ENCODE measurements at regions not wholly inside any gene's neighbourhood (a gene's known extent, or its start where the extent isn't known, plus 50 kb on each side); places are given as distances from the start of the nearest gene placed in this dataset.

DNA sequence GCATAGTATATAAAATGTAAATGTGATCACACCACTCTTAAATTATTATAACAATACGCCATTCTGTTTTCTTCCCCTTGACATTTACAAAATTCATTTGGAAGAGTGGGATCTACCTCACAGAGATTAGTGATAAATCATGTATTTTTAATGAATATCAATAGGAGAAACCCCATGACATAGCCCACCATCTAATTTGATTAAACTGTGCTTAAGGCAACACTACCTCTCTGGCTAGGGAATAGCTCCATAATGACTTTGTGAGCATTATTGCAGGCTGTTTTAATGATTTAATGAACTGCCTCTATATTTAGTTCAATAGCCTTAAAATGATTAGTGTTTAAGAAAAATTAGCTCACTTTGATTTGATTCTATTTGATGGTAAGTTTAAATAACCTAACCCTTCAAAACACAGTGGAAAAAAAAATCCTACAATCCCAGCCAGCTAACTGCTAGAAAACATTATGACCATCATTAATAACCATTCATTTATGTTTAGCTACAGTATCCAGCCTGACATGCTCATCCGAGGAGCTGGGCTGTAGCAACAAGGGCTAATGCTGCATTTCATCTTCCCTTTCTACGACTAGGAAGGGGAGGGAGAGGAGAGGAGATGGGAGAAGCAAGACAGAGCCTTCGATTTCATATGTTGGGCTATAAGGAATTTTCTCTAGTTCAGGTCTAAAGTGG, 75.3 kb upstream of the BCL11A start:
- Mint-ChIP-seq H3K4me3 (no peak overlapping the region), H3K27me3 (ENCODE audit: insufficient read depth, low read depth, poor library complexity) (peaks cover 5% of the 10 kb centered on the region), H3K9me3 (no peaks in the 10 kb centered on the region; the same call in 2 of the 3 replicates), H3K36me3 (ENCODE audit: low read depth) (no peaks in the 10 kb centered on the region), H3K27ac (no peak overlapping the region), H3K4me1 (peaks cover 30% of the 10 kb centered on the region)
- H3K79me2 ChIP-seq (replicated peaks; ENCODE audit: insufficient read depth), result no peaks in the 10 kb centered on the region
- H4K20me1 ChIP-seq (replicated peaks; ENCODE audit: insufficient read depth), result no peaks in the 10 kb centered on the region
- no peaks in the 10 kb centered on the region for H3K27me3 ChIP-seq (ENCODE audit: insufficient read depth)
- no peaks in the 10 kb centered on the region for H3K9me2 ChIP-seq (ENCODE audit: insufficient read depth)
- H3F3A ChIP-seq (replicated peaks; ENCODE audit: low read depth), result no peaks in the 10 kb centered on the region
- DNase-seq (ENCODE audit: low spot score) (no peak), ATAC-seq (no peak)
- no peaks in the 10 kb centered on the region for H3K36me3 ChIP-seq (ENCODE audit: insufficient read depth)
- H3K4me3 ChIP-seq, result no peak overlapping the region
- H3K27ac ChIP-seq (ENCODE audit: low read depth), result no peak overlapping the region
- H2AFZ ChIP-seq, result peak overlapping the region; percentile 78; the same call in 1 of the 2 replicates
- H3K4me2 ChIP-seq, result no peak overlapping the region
- TF ChIP-seq JUNB (IDR thresholded peaks at IDR 0.05; ENCODE audit: unreplicated experiment) (no peak), ZNF331 (CRISPR knock-in tag; IDR thresholded peaks at IDR 0.05; ENCODE audit: low read depth) (no peak), EZH2 (IDR thresholded peaks at IDR 0.05; ENCODE audit: low read depth, unreplicated experiment) (no peak), ZNF114 (CRISPR knock-in tag; IDR thresholded peaks at IDR 0.05) (no peak)
- TF ChIP-seq, protein P1, sequence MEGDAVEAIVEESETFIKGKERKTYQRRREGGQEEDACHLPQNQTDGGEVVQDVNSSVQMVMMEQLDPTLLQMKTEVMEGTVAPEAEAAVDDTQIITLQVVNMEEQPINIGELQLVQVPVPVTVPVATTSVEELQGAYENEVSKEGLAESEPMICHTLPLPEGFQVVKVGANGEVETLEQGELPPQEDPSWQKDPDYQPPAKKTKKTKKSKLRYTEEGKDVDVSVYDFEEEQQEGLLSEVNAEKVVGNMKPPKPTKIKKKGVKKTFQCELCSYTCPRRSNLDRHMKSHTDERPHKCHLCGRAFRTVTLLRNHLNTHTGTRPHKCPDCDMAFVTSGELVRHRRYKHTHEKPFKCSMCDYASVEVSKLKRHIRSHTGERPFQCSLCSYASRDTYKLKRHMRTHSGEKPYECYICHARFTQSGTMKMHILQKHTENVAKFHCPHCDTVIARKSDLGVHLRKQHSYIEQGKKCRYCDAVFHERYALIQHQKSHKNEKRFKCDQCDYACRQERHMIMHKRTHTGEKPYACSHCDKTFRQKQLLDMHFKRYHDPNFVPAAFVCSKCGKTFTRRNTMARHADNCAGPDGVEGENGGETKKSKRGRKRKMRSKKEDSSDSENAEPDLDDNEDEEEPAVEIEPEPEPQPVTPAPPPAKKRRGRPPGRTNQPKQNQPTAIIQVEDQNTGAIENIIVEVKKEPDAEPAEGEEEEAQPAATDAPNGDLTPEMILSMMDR (conservative IDR thresholded peaks at IDR 0.05; ENCODE audit: low read depth in 2 of 2), result no peak
- TF ChIP-seq, protein P2, sequence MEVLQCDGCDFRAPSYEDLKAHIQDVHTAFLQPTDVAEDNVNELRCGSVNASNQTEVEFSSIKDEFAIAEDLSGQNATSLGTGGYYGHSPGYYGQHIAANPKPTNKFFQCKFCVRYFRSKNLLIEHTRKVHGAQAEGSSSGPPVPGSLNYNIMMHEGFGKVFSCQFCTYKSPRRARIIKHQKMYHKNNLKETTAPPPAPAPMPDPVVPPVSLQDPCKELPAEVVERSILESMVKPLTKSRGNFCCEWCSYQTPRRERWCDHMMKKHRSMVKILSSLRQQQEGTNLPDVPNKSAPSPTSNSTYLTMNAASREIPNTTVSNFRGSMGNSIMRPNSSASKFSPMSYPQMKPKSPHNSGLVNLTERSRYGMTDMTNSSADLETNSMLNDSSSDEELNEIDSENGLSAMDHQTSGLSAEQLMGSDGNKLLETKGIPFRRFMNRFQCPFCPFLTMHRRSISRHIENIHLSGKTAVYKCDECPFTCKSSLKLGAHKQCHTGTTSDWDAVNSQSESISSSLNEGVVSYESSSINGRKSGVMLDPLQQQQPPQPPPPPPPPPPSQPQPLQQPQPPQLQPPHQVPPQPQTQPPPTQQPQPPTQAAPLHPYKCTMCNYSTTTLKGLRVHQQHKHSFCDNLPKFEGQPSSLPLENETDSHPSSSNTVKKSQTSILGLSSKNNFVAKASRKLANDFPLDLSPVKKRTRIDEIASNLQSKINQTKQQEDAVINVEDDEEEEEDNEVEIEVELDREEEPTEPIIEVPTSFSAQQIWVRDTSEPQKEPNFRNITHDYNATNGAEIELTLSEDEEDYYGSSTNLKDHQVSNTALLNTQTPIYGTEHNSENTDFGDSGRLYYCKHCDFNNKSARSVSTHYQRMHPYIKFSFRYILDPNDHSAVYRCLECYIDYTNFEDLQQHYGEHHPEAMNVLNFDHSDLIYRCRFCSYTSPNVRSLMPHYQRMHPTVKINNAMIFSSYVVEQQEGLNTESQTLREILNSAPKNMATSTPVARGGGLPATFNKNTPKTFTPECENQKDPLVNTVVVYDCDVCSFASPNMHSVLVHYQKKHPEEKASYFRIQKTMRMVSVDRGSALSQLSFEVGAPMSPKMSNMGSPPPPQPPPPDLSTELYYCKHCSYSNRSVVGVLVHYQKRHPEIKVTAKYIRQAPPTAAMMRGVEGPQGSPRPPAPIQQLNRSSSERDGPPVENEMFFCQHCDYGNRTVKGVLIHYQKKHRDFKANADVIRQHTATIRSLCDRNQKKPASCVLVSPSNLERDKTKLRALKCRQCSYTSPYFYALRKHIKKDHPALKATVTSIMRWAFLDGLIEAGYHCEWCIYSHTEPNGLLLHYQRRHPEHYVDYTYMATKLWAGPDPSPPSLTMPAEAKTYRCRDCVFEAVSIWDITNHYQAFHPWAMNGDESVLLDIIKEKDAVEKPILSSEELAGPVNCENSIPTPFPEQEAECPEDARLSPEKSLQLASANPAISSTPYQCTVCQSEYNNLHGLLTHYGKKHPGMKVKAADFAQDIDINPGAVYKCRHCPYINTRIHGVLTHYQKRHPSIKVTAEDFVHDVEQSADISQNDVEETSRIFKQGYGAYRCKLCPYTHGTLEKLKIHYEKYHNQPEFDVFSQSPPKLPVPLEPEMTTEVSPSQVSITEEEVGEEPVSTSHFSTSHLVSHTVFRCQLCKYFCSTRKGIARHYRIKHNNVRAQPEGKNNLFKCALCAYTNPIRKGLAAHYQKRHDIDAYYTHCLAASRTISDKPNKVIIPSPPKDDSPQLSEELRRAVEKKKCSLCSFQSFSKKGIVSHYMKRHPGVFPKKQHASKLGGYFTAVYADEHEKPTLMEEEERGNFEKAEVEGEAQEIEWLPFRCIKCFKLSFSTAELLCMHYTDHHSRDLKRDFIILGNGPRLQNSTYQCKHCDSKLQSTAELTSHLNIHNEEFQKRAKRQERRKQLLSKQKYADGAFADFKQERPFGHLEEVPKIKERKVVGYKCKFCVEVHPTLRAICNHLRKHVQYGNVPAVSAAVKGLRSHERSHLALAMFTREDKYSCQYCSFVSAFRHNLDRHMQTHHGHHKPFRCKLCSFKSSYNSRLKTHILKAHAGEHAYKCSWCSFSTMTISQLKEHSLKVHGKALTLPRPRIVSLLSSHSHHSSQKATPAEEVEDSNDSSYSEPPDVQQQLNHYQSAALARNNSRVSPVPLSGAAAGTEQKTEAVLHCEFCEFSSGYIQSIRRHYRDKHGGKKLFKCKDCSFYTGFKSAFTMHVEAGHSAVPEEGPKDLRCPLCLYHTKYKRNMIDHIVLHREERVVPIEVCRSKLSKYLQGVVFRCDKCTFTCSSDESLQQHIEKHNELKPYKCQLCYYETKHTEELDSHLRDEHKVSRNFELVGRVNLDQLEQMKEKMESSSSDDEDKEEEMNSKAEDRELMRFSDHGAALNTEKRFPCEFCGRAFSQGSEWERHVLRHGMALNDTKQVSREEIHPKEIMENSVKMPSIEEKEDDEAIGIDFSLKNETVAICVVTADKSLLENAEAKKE (CRISPR knock-in tag; IDR thresholded peaks at IDR 0.05), result no peak
- H3K4me1 ChIP-seq (ENCODE audit: insufficient read depth), result peaks cover 19% of the 10 kb centered on the region
